WTC11 (cell line): ENCODE measurements at regions not wholly inside any gene's neighbourhood (a gene's known extent, or its start where the extent isn't known, plus 50 kb on each side); places are given as distances from the start of the nearest gene placed in this dataset.
A peak's percentile ranks its signal among the peaks of the same experiment; 100 is the strongest.

Experiments
- ATAC-seq: fragments of 200-7000 bp; cut with Tn5 transposase; 2 replicates; pipeline ENCODE4 v1.10.0; 2021; ENCODE audit warnings: mild to moderate bottlenecking, moderate library complexity
- CTCF ChIA-PET: fragments of 300-600 bp; sonication (Branson Sonifier 250); formaldehyde crosslinking; loops from one replicate; lab custom pipeline; 2021; ENCODE audit warnings: antibody characterized with exemption; lab: Charles Lee
- POLR2A ChIA-PET: fragments of 350-600 bp; sonication (Branson Sonifier 250); formaldehyde crosslinking; loops from one replicate; lab custom pipeline; 2021; ENCODE audit warnings: antibody characterized with exemption; lab: Charles Lee
- DNase-seq: peaks from one replicate; pipeline ENCODE4 v3.0.0; 2021; ENCODE audit warnings: low spot score
- H3K27ac Mint-ChIP-seq: 2 replicates; pipeline ENCODE4 v1.8.0; 2021; ENCODE audit warnings: mixed read lengths
- H3K27me3 Mint-ChIP-seq: 2 replicates; pipeline ENCODE4 v1.8.0; 2021; ENCODE audit warnings: low read depth, mild to moderate bottlenecking, moderate library complexity, mixed read lengths
- H3K36me3 Mint-ChIP-seq: 2 replicates; pipeline ENCODE4 v1.8.0; 2021; ENCODE audit warnings: mixed read lengths
- H3K4me1 Mint-ChIP-seq: 2 replicates; pipeline ENCODE4 v1.8.0; 2022; ENCODE audit warnings: mixed read lengths
- H3K4me3 Mint-ChIP-seq: 2 replicates; pipeline ENCODE4 v1.8.0; 2021; ENCODE audit warnings: mild to moderate bottlenecking, moderate library complexity, mixed read lengths
- H3K9me3 Mint-ChIP-seq: 2 replicates; pipeline ENCODE4 v1.8.0; 2021; ENCODE audit warnings: mixed read lengths
- AR ChIP-seq: fragments of 250-450 bp; sonication (Bioruptor Pico); IDR thresholded peaks from 2 replicates; pipeline ENCODE4 v1.9.0; 2021; ENCODE audit warnings: mild to moderate bottlenecking
- CREB1 ChIP-seq: sonication (generic); formaldehyde crosslinking; IDR thresholded peaks from 2 replicates; pipeline ENCODE4 v1.8.0; 2023; ENCODE audit warnings: mild to moderate bottlenecking, missing genetic modification reagents
- E2F4 ChIP-seq: sonication (generic); formaldehyde crosslinking; IDR thresholded peaks from 2 replicates; pipeline ENCODE4 v1.8.1; 2022; ENCODE audit warnings: low read depth, mild to moderate bottlenecking, moderate library complexity, missing genetic modification reagents, borderline replicate concordance
- E2F5 ChIP-seq: sonication (generic); formaldehyde crosslinking; IDR thresholded peaks from 2 replicates; pipeline ENCODE4 v1.8.1; 2022; ENCODE audit warnings: mild to moderate bottlenecking, moderate library complexity, missing genetic modification reagents
- ELF4 ChIP-seq: sonication (generic); formaldehyde crosslinking; IDR thresholded peaks from 2 replicates; pipeline ENCODE4 v1.8.1; 2022; ENCODE audit warnings: low read depth, mild to moderate bottlenecking, moderate library complexity, missing genetic modification reagents
- ERG ChIP-seq: fragments of 250-450 bp; sonication (Bioruptor Pico); IDR thresholded peaks from 2 replicates; pipeline ENCODE4 v1.8.0; 2021; ENCODE audit warnings: mild to moderate bottlenecking
- GRHL2 ChIP-seq: fragments of 250-450 bp; sonication (Bioruptor Pico); IDR thresholded peaks from 2 replicates; pipeline ENCODE4 v1.8.0; 2022; ENCODE audit warnings: mild to moderate bottlenecking, moderate library complexity; ENCODE audit not compliant: insufficient replicate concordance, severe bottlenecking
- MLX ChIP-seq: sonication (generic); formaldehyde crosslinking; IDR thresholded peaks from 2 replicates; pipeline ENCODE4 v1.8.1; 2023; ENCODE audit warnings: mild to moderate bottlenecking, missing genetic modification reagents, moderate library complexity
- MYBL2 ChIP-seq: sonication (generic); formaldehyde crosslinking; IDR thresholded peaks from 2 replicates; pipeline ENCODE4 v1.8.1; 2023; ENCODE audit warnings: mild to moderate bottlenecking, moderate library complexity, missing genetic modification reagents
- SMAD4 ChIP-seq: sonication (generic); formaldehyde crosslinking; IDR thresholded peaks from 2 replicates; pipeline ENCODE4 v1.8.0; 2022; ENCODE audit warnings: mild to moderate bottlenecking, missing genetic modification reagents
- SP1 ChIP-seq: sonication (generic); formaldehyde crosslinking; conservative IDR thresholded peaks from 2 replicates; pipeline ENCODE4 v1.8.1; 2022; ENCODE audit warnings: missing genetic modification reagents
- ZNF138 ChIP-seq: sonication (generic); formaldehyde crosslinking; conservative IDR thresholded peaks from 2 replicates; pipeline ENCODE4 v1.8.1; 2022; ENCODE audit warnings: mild to moderate bottlenecking, moderate library complexity, missing genetic modification reagents
- ZNF263 ChIP-seq: sonication (generic); formaldehyde crosslinking; IDR thresholded peaks from 2 replicates; pipeline ENCODE4 v1.8.1; 2022; ENCODE audit warnings: low read depth, mild to moderate bottlenecking, moderate library complexity, missing genetic modification reagents
- ZNF396 ChIP-seq: fragments of 250-450 bp; sonication (Bioruptor Pico); IDR thresholded peaks from 2 replicates; pipeline ENCODE4 v1.8.0; 2021; ENCODE audit warnings: mild to moderate bottlenecking, moderate library complexity, borderline replicate concordance
- TF ChIP-seq, protein P1 (sequence below): sonication (generic); formaldehyde crosslinking; IDR thresholded peaks from 2 replicates; pipeline ENCODE4 v1.8.1; 2022; ENCODE audit warnings: low read depth, missing genetic modification reagents, borderline replicate concordance
- TF ChIP-seq, protein P2 (sequence below): sonication (generic); formaldehyde crosslinking; IDR thresholded peaks from 2 replicates; pipeline ENCODE4 v1.8.1; 2023; ENCODE audit warnings: mild to moderate bottlenecking, missing genetic modification reagents
- TF ChIP-seq, protein P3 (sequence below): sonication (generic); formaldehyde crosslinking; IDR thresholded peaks from 2 replicates; pipeline ENCODE4 v1.8.1; 2023; ENCODE audit warnings: mild to moderate bottlenecking, missing genetic modification reagents
- TF ChIP-seq, protein P4 (sequence below): fragments of 250-450 bp; sonication (Bioruptor Pico); IDR thresholded peaks from 2 replicates; pipeline ENCODE4 v1.9.0; 2021; ENCODE audit warnings: moderate library complexity, mild to moderate bottlenecking, inconsistent platforms, borderline replicate concordance

DNA sequence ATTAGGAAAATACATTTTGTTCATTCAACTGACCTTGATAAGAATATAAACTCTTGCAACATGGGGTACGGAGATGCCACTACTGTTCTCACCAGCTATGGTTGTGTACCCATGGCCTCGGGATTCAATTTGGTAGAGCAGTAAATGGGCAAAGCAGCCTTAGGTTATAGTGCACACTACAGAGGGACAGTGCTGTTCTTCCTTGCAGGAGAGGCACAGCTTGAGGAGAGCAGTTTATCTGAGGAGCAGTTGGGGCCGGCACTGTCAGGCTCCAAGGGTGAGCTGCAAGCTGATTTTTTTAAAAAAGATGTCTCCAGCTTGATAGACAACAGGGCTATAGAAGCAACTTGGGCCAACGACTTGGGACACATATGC is 82.4 kb downstream of the SLC35B3 start:
- CTCF ChIA-PET, result no interaction called here
- Mint-ChIP-seq H3K36me3 (no peaks in the 10 kb centered on the region), H3K4me3 (no peak overlapping the region), H3K27me3 (no peaks in the 10 kb centered on the region), H3K27ac (peak overlapping the region; percentile 9; the same call in 1 of the 2 replicates), H3K9me3 (peaks cover 8% of the 10 kb centered on the region; the same call in 1 of the 2 replicates), H3K4me1 (no peaks in the 10 kb centered on the region)
- DNase-seq (no peak), ATAC-seq (no peak)
- POLR2A ChIA-PET, result no interaction called here
- no peak for TF ChIP-seq ZNF396 (CRISPR knock-in tag)
- no peak for TF ChIP-seq SMAD4 (CRISPR knock-in tag)
- TF ChIP-seq ERG (CRISPR knock-in tag), result no peak
- TF ChIP-seq E2F5 (CRISPR knock-in tag), result no peak
- TF ChIP-seq, protein P1, sequence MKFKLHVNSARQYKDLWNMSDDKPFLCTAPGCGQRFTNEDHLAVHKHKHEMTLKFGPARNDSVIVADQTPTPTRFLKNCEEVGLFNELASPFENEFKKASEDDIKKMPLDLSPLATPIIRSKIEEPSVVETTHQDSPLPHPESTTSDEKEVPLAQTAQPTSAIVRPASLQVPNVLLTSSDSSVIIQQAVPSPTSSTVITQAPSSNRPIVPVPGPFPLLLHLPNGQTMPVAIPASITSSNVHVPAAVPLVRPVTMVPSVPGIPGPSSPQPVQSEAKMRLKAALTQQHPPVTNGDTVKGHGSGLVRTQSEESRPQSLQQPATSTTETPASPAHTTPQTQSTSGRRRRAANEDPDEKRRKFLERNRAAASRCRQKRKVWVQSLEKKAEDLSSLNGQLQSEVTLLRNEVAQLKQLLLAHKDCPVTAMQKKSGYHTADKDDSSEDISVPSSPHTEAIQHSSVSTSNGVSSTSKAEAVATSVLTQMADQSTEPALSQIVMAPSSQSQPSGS, result no peak
- TF ChIP-seq, protein P2, sequence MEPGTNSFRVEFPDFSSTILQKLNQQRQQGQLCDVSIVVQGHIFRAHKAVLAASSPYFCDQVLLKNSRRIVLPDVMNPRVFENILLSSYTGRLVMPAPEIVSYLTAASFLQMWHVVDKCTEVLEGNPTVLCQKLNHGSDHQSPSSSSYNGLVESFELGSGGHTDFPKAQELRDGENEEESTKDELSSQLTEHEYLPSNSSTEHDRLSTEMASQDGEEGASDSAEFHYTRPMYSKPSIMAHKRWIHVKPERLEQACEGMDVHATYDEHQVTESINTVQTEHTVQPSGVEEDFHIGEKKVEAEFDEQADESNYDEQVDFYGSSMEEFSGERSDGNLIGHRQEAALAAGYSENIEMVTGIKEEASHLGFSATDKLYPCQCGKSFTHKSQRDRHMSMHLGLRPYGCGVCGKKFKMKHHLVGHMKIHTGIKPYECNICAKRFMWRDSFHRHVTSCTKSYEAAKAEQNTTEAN (CRISPR knock-in tag), result no peak
- TF ChIP-seq SP1, result no peak
- no peak for TF ChIP-seq ELF4 (CRISPR knock-in tag)

- Mint-ChIP-seq H3K9me3 (peaks cover 8% of the 10 kb centered on the region; the same call in 1 of the 2 replicates), H3K27me3 (no peaks in the 10 kb centered on the region), H3K27ac (no peak overlapping the region), H3K4me1 (no peaks in the 10 kb centered on the region), H3K36me3 (no peaks in the 10 kb centered on the region), H3K4me3 (no peak overlapping the region)
- ATAC-seq (no peak), DNase-seq (no peak)
- TF ChIP-seq AR (no peak), MYBL2 (CRISPR knock-in tag) (no peak), GRHL2 (CRISPR knock-in tag) (no peak), E2F4 (no peak), ZNF396 (CRISPR knock-in tag) (no peak), ZNF263 (CRISPR knock-in tag) (no peak), ZNF138 (CRISPR knock-in tag) (no peak), CREB1 (CRISPR knock-in tag) (no peak), MLX (no peak)
- TF ChIP-seq, protein P3, sequence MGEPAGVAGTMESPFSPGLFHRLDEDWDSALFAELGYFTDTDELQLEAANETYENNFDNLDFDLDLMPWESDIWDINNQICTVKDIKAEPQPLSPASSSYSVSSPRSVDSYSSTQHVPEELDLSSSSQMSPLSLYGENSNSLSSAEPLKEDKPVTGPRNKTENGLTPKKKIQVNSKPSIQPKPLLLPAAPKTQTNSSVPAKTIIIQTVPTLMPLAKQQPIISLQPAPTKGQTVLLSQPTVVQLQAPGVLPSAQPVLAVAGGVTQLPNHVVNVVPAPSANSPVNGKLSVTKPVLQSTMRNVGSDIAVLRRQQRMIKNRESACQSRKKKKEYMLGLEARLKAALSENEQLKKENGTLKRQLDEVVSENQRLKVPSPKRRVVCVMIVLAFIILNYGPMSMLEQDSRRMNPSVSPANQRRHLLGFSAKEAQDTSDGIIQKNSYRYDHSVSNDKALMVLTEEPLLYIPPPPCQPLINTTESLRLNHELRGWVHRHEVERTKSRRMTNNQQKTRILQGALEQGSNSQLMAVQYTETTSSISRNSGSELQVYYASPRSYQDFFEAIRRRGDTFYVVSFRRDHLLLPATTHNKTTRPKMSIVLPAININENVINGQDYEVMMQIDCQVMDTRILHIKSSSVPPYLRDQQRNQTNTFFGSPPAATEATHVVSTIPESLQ (CRISPR knock-in tag), result no peak
- TF ChIP-seq, protein P4, sequence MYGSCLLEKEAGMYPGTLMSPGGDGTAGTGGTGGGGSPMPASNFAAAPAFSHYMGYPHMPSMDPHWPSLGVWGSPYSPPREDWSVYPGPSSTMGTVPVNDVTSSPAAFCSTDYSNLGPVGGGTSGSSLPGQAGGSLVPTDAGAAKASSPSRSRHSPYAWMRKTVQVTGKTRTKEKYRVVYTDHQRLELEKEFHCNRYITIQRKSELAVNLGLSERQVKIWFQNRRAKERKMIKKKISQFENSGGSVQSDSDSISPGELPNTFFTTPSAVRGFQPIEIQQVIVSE (CRISPR knock-in tag), result no peak
- TF ChIP-seq, protein P1, result no peak
- ChIA-PET CTCF (no interaction called here), POLR2A (no interaction called here)
These were observed 82.9 kb downstream of the SLC35B3 start for GRCh38 chr6:8352335-8352965.
